PC-9 (cell line): ENCODE measurements at regions not wholly inside any gene's neighbourhood (a gene's known extent, or its start where the extent isn't known, plus 50 kb on each side); places are given as distances from the start of the nearest gene placed in this dataset.

Experiments used
- CTCF ChIP-seq: fragments of 200-600 bp; sonication (generic); conservative IDR thresholded peaks from 2 replicates; pipeline ENCODE4 v1.6.1; 2017; ENCODE audit warnings: mixed run types, antibody characterized with exemption, mild to moderate bottlenecking, moderate library complexity
- EZH2 ChIP-seq: fragments of 200-600 bp; sonication (generic); IDR thresholded peaks from 2 replicates; pipeline ENCODE4 v1.8.0; 2017; ENCODE audit warnings: antibody characterized with exemption, low read depth

GRCh38 chrX:122625821-122626220 is 558.3 kb upstream of the GRIA3 start:
- TF ChIP-seq CTCF (no peak), EZH2 (no peak)
